Small intestine (tissue), 7 donors: ENCODE measurements at regions not wholly inside any gene's neighbourhood (a gene's known extent, or its start where the extent isn't known, plus 50 kb on each side); places are given as distances from the start of the nearest gene placed in this dataset.
A peak's percentile ranks its signal among the peaks of the same experiment; 100 is the strongest.

Experiments used
- DNase-seq, 2 donors: peaks; one replicate each; pipeline versions ENCODE4 v3.0.0 to v3.0.0-alpha.2; 2013
- FAIRE-seq: peaks from 2 replicates; lab custom pipeline; 2012; peaks lifted over from hg19 to GRCh38; lab: Jason Lieb, UNC
- H3K27ac ChIP-seq, 3 donors: one replicate each; pipeline ENCODE4 v1.5.1; 2013; ENCODE audit warnings: low read length in 2 of 3, mild to moderate bottlenecking in 2 of 3, control low read depth in 1 of 3, inconsistent platforms in 1 of 3, low read depth in 1 of 3, moderate library complexity in 1 of 3
- H3K27me3 ChIP-seq, 3 donors: one replicate each; pipeline ENCODE4 v1.6.1; 2013; ENCODE audit warnings: low read length in 3 of 3, inconsistent platforms in 1 of 3; ENCODE audit not compliant: control insufficient read depth in 3 of 3, insufficient read depth in 3 of 3
- H3K36me3 ChIP-seq, 3 donors: one replicate each; pipeline ENCODE4 v1.6.1; 2013; ENCODE audit warnings: low read length in 3 of 3, inconsistent platforms in 1 of 3, low read depth in 1 of 3, mild to moderate bottlenecking in 1 of 3, moderate library complexity in 1 of 3; ENCODE audit not compliant: control insufficient read depth in 3 of 3, insufficient read depth in 2 of 3
- H3K4me1 ChIP-seq, 3 donors: one replicate each; pipeline ENCODE4 v1.6.1; 2013; ENCODE audit warnings: low read length in 2 of 3, inconsistent platforms in 1 of 3, low read depth in 1 of 3, mild to moderate bottlenecking in 1 of 3, moderate library complexity in 1 of 3; ENCODE audit not compliant: control insufficient read depth in 3 of 3, insufficient read depth in 2 of 3
- H3K4me3 ChIP-seq, 3 donors: one replicate each; pipeline ENCODE4 v1.5.1; 2013; ENCODE audit warnings: low read length in 3 of 3, control low read depth in 1 of 3, inconsistent platforms in 1 of 3, low read depth in 1 of 3, mild to moderate bottlenecking in 1 of 3, moderate library complexity in 1 of 3
- H3K9me3 ChIP-seq, 2 donors: one replicate each; pipeline ENCODE4 v1.6.1; 2013; ENCODE audit warnings: low read depth in 1 of 2, low read length in 1 of 2; ENCODE audit not compliant: control insufficient read depth in 2 of 2, insufficient read depth in 1 of 2
- WGBS, 3 donors: extraction: QIAGEN DNeasy Blood & Tissue Kit; methylation state at CpG; one replicate each; pipeline ENCODE4 v1.1.7; 2013; 5-methylcytosine and 5-hydroxymethylcytosine counted together
- donor health status: healthy with polysubstance abuse.
- donor health status: control.
- donor health status: control.
- donor health status: Bipolar disorder and iron deficiency.
- donor health status: healthy.

GRCh38 chr18:67618061-67618460 is 101.5 kb upstream of the DSEL start:
- DNase-seq (no peak), FAIRE-seq (no peak)
- WGBS, 3 donors: 75 to 80% (median 78%) methylated on average over 4 of the region's 4 CpGs
- no peaks in the 10 kb centered on the region for H3K27me3 ChIP-seq
- H3K27ac ChIP-seq: no peak overlapping the region
- H3K36me3 ChIP-seq: no peaks in the 10 kb centered on the region
- no peak overlapping the region for H3K4me3 ChIP-seq
- H3K4me1 ChIP-seq: peaks cover 0 to 23% (median 0%) of the 10 kb centered on the region in 3 donors
- no peaks in the 10 kb centered on the region for H3K9me3 ChIP-seq

- Histone ChIP-seq H3K27me3 (no peaks in the 10 kb centered on the region), H3K27ac (no peak overlapping the region), H3K36me3 (no peaks in the 10 kb centered on the region), H3K4me1 (peaks cover 0 to 17% (median 0%) of the 10 kb centered on the region in 3 donors), H3K4me3 (no peak overlapping the region), H3K9me3 (no peaks in the 10 kb centered on the region)
- FAIRE-seq (no peak), DNase-seq (no peak)
- 88 to 90% (median 89%) methylated on average over 3 of the region's 3 CpGs for WGBS, 3 donors
These were observed 99.4 kb upstream of the DSEL start for GRCh38 chr18:67615876-67616275.

- WGBS, 3 donors: 51 to 71% (median 70%) methylated on average over 5 of the region's 5 CpGs
- peak in 1 of 2 donors; percentile 35 for DNase-seq
- H3K4me3 ChIP-seq: no peak overlapping the region
- peaks cover 0 to 12% (median 0%) of the 10 kb centered on the region in 3 donors for H3K4me1 ChIP-seq
- H3K36me3 ChIP-seq: no peaks in the 10 kb centered on the region
- FAIRE-seq: no peak
- H3K9me3 ChIP-seq: no peaks in the 10 kb centered on the region
- peak overlapping the region in 1 of 3 donors; percentile 49 for H3K27ac ChIP-seq
- H3K27me3 ChIP-seq: no peaks in the 10 kb centered on the region
These were observed 97.2 kb upstream of the DSEL start for GRCh38 chr18:67613731-67614130.

- Histone ChIP-seq H3K4me3 (no peak overlapping the region), H3K27me3 (no peaks in the 10 kb centered on the region), H3K4me1 (peaks cover 0 to 12% (median 0%) of the 10 kb centered on the region in 3 donors), H3K9me3 (no peaks in the 10 kb centered on the region), H3K27ac (no peak overlapping the region), H3K36me3 (no peaks in the 10 kb centered on the region)
- DNase-seq (no peak), FAIRE-seq (no peak)
- 82 to 98% (median 88%) methylated on average over 1 of the region's 1 CpG for WGBS, 3 donors
These were observed 95.8 kb upstream of the DSEL start for GRCh38 chr18:67612281-67612680.

GRCh38 chr18:67608615-67609273 is 92.2 kb upstream of the DSEL start:
- H3K9me3 ChIP-seq: peaks cover 0 to under 1% of the 10 kb centered on the region in 2 donors

GRCh38 chr18:67608191-67608590 is 91.7 kb upstream of the DSEL start:
- Histone ChIP-seq H3K4me3 (no peak overlapping the region), H3K27ac (no peak overlapping the region), H3K4me1 (peaks cover 0 to under 1% (median 0%) of the 10 kb centered on the region in 3 donors), H3K36me3 (no peaks in the 10 kb centered on the region), H3K9me3 (peaks cover 0 to 4% of the 10 kb centered on the region in 2 donors), H3K27me3 (no peaks in the 10 kb centered on the region)
- FAIRE-seq: no peak
- no peak for DNase-seq

More at GRCh38 chr18:67608615-67609273, 92.2 kb upstream of the DSEL start:
- Histone ChIP-seq H3K4me3 (no peak overlapping the region), H3K4me1 (peaks cover 0 to 5% (median 0%) of the 10 kb centered on the region in 3 donors), H3K27me3 (no peaks in the 10 kb centered on the region), H3K36me3 (no peaks in the 10 kb centered on the region), H3K27ac (no peak overlapping the region)
- 69 to 97% (median 93%) methylated on average over 1 of the region's 1 CpG for WGBS, 3 donors
- no peak for DNase-seq
- FAIRE-seq: no peak

GRCh38 chr18:67600181-67601180 is 84.0 kb upstream of the DSEL start:
- H3K36me3 ChIP-seq: no peaks in the 10 kb centered on the region
- FAIRE-seq (no peak), DNase-seq (peak; percentile 21 to 65)
- H3K27me3 ChIP-seq: no peaks in the 10 kb centered on the region
- no peak overlapping the region for H3K4me3 ChIP-seq
- WGBS, 3 donors: 23 to 47% (median 37%) methylated on average over 7 of the region's 7 CpGs
- H3K9me3 ChIP-seq: peaks cover 0 to 11% of the 10 kb centered on the region in 2 donors
- peaks cover 0 to 8% (median 0%) of the 10 kb centered on the region in 3 donors for H3K4me1 ChIP-seq
- peak overlapping the region in 1 of 3 donors; percentile 30 for H3K27ac ChIP-seq

GRCh38 chr18:67599277-67599676 is 82.8 kb upstream of the DSEL start:
- H3K4me1 ChIP-seq: peaks cover 0 to 8% (median 0%) of the 10 kb centered on the region in 3 donors
- H3K4me3 ChIP-seq: no peak overlapping the region
- no peaks in the 10 kb centered on the region for H3K36me3 ChIP-seq
- peaks cover 0 to 11% of the 10 kb centered on the region in 2 donors for H3K9me3 ChIP-seq
- WGBS, 3 donors: 49 to 76% (median 64%) methylated on average over 2 of the region's 2 CpGs
- FAIRE-seq: no peak
- H3K27ac ChIP-seq: no peak overlapping the region
- no peak for DNase-seq
- no peaks in the 10 kb centered on the region for H3K27me3 ChIP-seq
